Fibroblast of the aortic adventitia (primary cell): ENCODE measurements at regions not wholly inside any gene's neighbourhood (a gene's known extent, or its start where the extent isn't known, plus 50 kb on each side); places are given as distances from the start of the nearest gene placed in this dataset.
"Not testable (repeated sequence)": the region's sequence is repeated elsewhere in the genome, so short reads cannot be mapped to it uniquely, and the experiment has no call there.

Experiments
- DNase-seq: peaks from one replicate; pipeline ENCODE4 v3.0.0-alpha.2; 2010; ENCODE audit warnings: low read depth
- H3K4me3 ChIP-seq: 2 replicates; pipeline ENCODE4 v1.5.1; 2011; ENCODE audit warnings: low read depth, mild to moderate bottlenecking, control low read depth, low read length, moderate library complexity
- TF ChIP-seq, protein P1 (sequence below): IDR thresholded peaks from 2 replicates; pipeline ENCODE4 v1.5.1; 2011; ENCODE audit warnings: mild to moderate bottlenecking, low read length, control low read depth, inconsistent platforms; ENCODE audit not compliant: insufficient read depth

DNA sequence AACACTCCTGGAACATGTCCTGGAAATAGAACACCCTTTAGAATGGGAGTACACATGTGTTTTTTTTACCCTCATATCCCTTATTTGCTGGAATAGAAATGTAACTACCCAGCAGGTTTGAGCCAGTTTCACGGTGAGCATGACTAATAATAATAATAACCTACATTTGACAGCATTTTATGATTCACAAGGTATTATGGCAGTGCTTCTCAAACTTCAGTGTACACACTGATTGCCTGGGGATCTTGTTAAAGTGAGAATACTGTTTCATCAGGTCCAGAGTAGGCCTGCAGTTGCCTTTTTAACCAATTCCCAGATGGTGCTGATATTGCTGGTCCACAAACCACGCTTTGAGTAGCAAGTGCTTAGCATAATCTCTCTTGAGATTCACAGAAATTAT lies 63.9 kb downstream of the NFKBIZ start:
- peak; percentile 22 for DNase-seq
- no peak overlapping the region for H3K4me3 ChIP-seq
- TF ChIP-seq, protein P1, sequence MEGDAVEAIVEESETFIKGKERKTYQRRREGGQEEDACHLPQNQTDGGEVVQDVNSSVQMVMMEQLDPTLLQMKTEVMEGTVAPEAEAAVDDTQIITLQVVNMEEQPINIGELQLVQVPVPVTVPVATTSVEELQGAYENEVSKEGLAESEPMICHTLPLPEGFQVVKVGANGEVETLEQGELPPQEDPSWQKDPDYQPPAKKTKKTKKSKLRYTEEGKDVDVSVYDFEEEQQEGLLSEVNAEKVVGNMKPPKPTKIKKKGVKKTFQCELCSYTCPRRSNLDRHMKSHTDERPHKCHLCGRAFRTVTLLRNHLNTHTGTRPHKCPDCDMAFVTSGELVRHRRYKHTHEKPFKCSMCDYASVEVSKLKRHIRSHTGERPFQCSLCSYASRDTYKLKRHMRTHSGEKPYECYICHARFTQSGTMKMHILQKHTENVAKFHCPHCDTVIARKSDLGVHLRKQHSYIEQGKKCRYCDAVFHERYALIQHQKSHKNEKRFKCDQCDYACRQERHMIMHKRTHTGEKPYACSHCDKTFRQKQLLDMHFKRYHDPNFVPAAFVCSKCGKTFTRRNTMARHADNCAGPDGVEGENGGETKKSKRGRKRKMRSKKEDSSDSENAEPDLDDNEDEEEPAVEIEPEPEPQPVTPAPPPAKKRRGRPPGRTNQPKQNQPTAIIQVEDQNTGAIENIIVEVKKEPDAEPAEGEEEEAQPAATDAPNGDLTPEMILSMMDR: no peak

DNA sequence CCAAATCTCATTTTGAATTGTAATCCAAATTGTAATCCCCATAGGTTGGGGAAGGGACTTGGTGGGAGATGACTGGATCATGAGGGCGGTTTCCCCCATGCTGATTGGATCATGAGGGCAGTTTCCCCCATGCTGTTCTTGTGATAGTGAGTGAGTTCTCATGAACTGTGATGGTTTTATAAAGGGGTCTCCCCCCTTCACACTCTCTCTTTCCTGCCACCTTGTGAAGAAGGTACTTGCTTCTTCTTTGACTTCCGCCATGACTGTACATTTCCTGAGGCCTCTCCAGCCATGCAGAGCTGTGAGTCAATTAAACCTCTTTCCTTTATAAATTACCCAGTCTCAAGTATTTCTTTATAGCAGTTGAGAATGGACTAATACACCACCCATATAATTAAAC lies 68.4 kb downstream of the NFKBIZ start:
- H3K4me3 ChIP-seq: not testable (repeated sequence)

DNA sequence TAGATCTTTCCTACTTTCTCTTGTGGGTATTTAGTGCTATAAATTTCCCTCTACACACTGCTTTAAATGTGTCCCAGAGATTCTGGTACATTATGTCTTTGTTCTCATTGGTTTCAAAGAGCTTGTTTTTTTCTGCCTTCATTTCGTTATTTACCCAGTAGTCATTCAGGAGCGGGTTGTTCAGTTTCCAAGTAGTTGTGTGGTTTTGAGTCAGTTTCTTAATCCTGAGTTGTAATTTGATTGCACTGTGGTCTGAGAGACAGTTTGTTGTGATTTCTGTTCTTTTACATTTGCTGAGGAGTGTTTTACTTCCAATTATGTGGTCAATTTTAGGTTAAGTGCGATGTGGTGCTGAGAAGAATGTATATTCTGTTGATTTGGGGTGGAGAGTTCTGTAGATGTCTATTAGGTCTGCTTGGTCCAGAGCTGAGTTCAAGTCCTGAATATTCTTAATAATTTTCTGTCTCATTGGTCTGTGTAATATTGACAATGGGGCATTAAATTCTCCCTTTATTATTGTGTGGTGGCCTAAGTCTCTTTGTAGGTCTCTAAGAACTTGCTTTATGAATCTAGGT lies 72.9 kb downstream of the NFKBIZ start:
- DNase-seq: not testable (repeated sequence)

More for the DNA sequence above, 68.4 kb downstream of the NFKBIZ start:
- DNase-seq: not testable (repeated sequence)

DNA sequence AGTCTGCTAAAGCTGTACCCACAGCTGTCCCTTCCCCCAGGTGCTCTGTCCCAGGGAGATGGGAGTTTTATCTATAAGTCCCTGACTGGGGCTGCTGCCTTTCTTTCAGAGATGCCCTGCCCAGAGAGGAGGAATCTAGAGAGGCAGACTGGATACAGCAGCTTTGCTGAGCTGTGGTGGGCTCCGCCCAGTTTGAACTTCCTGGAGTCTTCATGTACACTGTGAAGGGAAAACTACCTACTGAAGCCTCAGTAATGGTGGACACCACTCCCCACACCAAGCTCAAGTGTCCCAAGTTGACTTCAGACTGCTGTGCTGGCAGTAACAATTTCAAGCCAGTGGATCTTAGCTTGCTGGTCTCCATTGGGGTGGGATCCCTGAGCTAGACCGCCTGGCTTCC lies 75.3 kb downstream of the NFKBIZ start:
- not testable (repeated sequence) for H3K4me3 ChIP-seq, DNase-seq

More for the DNA sequence above, 72.9 kb downstream of the NFKBIZ start:
- H3K4me3 ChIP-seq: not testable (repeated sequence)

DNA sequence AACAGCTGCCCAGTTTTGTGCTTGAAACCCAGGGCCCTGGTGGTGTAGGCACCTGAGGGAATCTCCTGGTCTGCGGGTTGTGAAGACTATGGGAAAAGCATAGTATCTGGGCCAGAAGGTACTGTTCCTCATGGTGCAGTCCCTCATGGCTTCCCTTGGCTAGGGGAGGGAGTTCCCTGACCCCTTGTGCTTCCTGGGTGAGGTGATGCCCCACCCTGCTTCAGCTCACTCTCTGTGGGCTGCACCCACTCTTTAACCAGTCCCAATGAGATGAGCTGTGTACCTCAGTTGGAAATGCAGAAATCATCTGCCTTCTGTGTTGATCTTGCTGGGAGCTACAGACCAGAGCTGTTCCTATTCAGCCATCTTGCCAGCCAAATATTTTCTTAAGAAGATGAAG lies 75.8 kb downstream of the NFKBIZ start:
- DNase-seq, H3K4me3 ChIP-seq: not testable (repeated sequence)

DNA sequence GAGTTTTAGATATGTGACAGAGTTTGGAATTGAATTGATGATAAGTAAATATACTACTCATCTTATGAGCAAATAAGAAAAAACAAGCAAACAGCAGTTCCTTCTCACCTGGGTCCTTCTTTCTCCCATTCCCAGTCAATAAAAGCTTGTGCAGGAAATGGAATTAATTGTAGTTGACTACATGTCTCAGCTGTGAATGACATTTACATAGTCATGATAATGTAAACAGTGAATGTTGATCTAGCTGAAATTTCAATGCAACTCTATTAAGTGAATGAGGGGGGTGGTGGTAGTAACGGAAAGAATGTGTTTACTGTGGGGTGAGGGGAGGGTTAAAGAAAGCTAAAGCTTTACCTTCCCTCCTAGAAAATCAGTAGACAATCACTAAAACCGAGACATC lies 76.2 kb downstream of the NFKBIZ start:
- TF ChIP-seq, protein P1: no peak
- H3K4me3 ChIP-seq: no peak overlapping the region
- no peak for DNase-seq

DNA sequence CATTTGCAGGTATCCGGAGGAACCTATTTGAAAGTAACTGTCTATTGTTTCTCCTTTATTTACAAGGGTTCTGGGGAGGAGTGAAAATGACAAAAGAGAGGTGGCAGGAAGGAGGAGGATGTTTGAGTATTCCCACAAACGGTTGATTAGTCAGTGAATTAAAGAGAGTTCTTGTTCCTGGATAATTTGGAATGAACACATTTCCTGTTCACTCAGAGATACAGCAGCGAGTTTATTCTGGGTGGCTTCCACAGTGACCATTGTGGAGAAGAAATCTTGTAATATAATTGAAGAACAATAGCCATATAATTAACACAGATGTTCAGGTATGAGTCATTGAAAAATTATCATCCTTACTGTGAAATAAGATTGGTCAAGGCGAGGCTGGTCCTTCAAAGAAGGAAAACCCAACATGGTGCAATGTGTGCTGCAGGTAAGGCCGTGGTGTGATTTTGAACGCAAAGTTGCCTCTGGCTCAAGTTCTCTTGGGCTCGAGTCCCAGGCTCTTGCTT lies 77.3 kb downstream of the NFKBIZ start:
- no peak overlapping the region for H3K4me3 ChIP-seq
- DNase-seq: peak; percentile 83
- TF ChIP-seq, protein P1: no peak

DNA sequence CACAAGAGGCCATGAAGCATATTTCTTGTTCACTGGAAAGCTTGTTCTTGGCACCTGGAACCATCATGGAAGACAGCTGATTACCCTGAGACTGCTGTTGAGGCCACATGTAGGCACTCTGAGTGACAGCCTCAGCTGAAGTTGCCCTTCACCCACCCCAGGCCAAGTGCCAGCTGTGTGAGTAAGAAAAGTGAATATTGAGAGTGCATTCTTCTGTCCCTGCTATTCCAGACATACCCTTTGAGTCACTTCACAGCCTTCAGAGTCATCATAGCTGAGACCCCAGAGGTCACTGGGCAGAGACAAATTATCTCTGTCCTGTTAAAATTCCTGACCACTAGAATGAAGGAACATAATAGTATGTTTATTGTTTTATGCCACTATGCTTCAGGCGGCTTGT lies 79.6 kb downstream of the NFKBIZ start:
- DNase-seq: peak; percentile 49
- no peak overlapping the region for H3K4me3 ChIP-seq
- TF ChIP-seq, protein P1: no peak

DNA sequence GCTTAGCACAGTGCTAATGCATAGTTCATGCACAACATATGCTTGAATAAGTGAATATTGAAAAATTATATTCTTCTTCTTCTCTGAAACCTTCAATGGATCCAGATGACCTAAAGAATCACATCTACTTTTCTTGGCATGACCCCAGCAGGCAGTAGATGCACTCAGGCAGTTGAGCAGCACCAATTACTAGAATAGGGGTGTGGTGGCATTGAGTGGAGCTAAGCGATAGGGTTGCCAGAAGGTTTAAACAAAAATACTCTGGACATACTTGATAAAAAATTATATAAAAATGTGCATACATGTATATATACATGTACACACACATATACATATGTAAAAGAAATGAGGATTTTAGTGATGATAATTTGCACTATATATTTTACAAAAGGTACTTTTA lies 81.8 kb downstream of the NFKBIZ start:
- no peak overlapping the region for H3K4me3 ChIP-seq
- TF ChIP-seq, protein P1: no peak
- no peak for DNase-seq
